K562 (cell line): ENCODE measurements at regions not wholly inside any gene's neighbourhood (a gene's known extent, or its start where the extent isn't known, plus 50 kb on each side); places are given as distances from the start of the nearest gene placed in this dataset.

Experiments
- ATAC-seq: fragments of 200-7000 bp; cut with Tn5 transposase; 3 replicates; pipeline ENCODE4 v1.9.1; 2020; ENCODE audit warnings: moderate library complexity
- BruUV-seq: library from RNA; stranded (reverse); fragments of 400-500 nt; replicated peaks from 2 replicates; lab custom pipeline; 2021; lab: Mats Ljungman, UMichigan
- CTCF ChIA-PET: fragments of 300-600 bp; formaldehyde crosslinking; extraction: SDS; loops from one replicate; lab custom pipeline; 2021; ENCODE audit warnings: low intra/inter-chr PET ratio; lab: Yijun Ruan, JAX
- POLR2A ChIA-PET: fragments of 300-600, 350-650 bp; sonication (Branson Sonifier 250); formaldehyde crosslinking; extraction: SDS; loops from one replicate; lab custom pipeline; 2021; ENCODE audit warnings: antibody characterized with exemption, inconsistent platforms; lab: Yijun Ruan, JAX
- DNase-seq, 4 experiments: peaks; one replicate each; pipeline versions ENCODE4 v3.0.0 to v3.0.0-alpha.2; 2011 to 2018; ENCODE audit warnings: low spot score in 3 of 4, mixed read lengths in 3 of 4; ENCODE audit errors: extremely low read depth in 1 of 4
- FAIRE-seq: peaks from 2 replicates; lab custom pipeline; 2011; peaks lifted over from hg19 to GRCh38; lab: Jason Lieb, UNC
- H2AFZ ChIP-seq: 2 replicates; pipeline ENCODE4 v1.6.0; 2011; ENCODE audit warnings: low read depth, low read length, control low read depth, inconsistent platforms
- H3K27ac ChIP-seq: fragments of 200-600 bp; 3 replicates; pipeline ENCODE4 v1.8.0; 2011; ENCODE audit warnings: low read depth, mild to moderate bottlenecking, control low read depth, inconsistent platforms, low read length, moderate library complexity, mixed read lengths; ENCODE audit errors: extremely low read depth
- H3K27me3 ChIP-seq, 2 experiments: fragments of 300-600 bp in 1 of 2; 2 replicates in 1 of 2; 3 replicates in 1 of 2; pipeline versions ENCODE4 v1.6.0 to v1.8.0; 2011; ENCODE audit warnings: inconsistent platforms in 2 of 2, low read length in 2 of 2, mild to moderate bottlenecking in 1 of 2, mixed read lengths in 1 of 2, moderate library complexity in 1 of 2; ENCODE audit not compliant: control insufficient read depth in 2 of 2, insufficient read depth in 2 of 2
- H3K36me3 ChIP-seq: fragments of 300-600 bp; 3 replicates; pipeline ENCODE4 v1.8.0; 2011; ENCODE audit warnings: mild to moderate bottlenecking, low read length, inconsistent platforms; ENCODE audit not compliant: control insufficient read depth, insufficient read depth
- H3K4me1 ChIP-seq, 2 experiments: fragments of 200-600 bp in 1 of 2; replicated peaks in 1 of 2; 2 replicates in 1 of 2; 3 replicates in 1 of 2; pipeline versions ENCODE4 v1.5.1 to v1.8.0; 2011; ENCODE audit warnings: inconsistent platforms in 2 of 2, low read length in 2 of 2, mild to moderate bottlenecking in 1 of 2, mixed read lengths in 1 of 2, moderate library complexity in 1 of 2; ENCODE audit not compliant: control insufficient read depth in 2 of 2, insufficient read depth in 2 of 2
- H3K4me2 ChIP-seq: 2 replicates; pipeline ENCODE4 v1.6.1; 2011; ENCODE audit warnings: low read length, control low read depth, inconsistent platforms, mixed read lengths; ENCODE audit not compliant: insufficient read depth
- H3K4me3 ChIP-seq: fragments of 200-600 bp; sonication (generic), shearing (Covaris generic); 2 replicates; pipeline ENCODE4 v1.5.1; 2016; ENCODE audit warnings: control low read depth, inconsistent platforms
- H3K79me2 ChIP-seq: fragments of 200-600 bp; 3 replicates; pipeline ENCODE4 v1.8.0; 2011; ENCODE audit warnings: low read length, inconsistent platforms; ENCODE audit not compliant: control insufficient read depth, insufficient read depth
- H3K9ac ChIP-seq, 2 experiments: 2 replicates each; pipeline versions ENCODE4 v1.6.0 to v1.6.1; 2011; ENCODE audit warnings: low read depth in 2 of 2, low read length in 2 of 2, control low read depth in 1 of 2, inconsistent platforms in 1 of 2, mild to moderate bottlenecking in 1 of 2, mixed read lengths in 1 of 2; ENCODE audit not compliant: insufficient read depth in 1 of 2
- H3K9me1 ChIP-seq: one replicate; pipeline ENCODE4 v1.6.0; 2011; ENCODE audit warnings: inconsistent platforms, mild to moderate bottlenecking, low read length, moderate library complexity; ENCODE audit not compliant: control insufficient read depth, insufficient read depth
- H3K9me3 ChIP-seq: replicated peaks from 2 replicates; pipeline ENCODE4 v1.5.1; 2011; ENCODE audit warnings: low read depth, low read length, inconsistent platforms; ENCODE audit not compliant: control insufficient read depth, insufficient read depth
- H4K20me1 ChIP-seq: replicated peaks from 2 replicates; pipeline ENCODE4 v1.6.1; 2011; ENCODE audit warnings: low read length, inconsistent platforms, mixed read lengths; ENCODE audit not compliant: control insufficient read depth, insufficient read depth
- AFF1 ChIP-seq, 2 experiments: fragments of 450-650 bp; IDR thresholded peaks; 2 replicates each; pipeline ENCODE4 v1.6.1; 2018; ENCODE audit warnings: mild to moderate bottlenecking in 2 of 2, low read depth in 1 of 2; ENCODE audit not compliant: partially characterized antibody in 2 of 2
- ARID1B ChIP-seq: fragments of 450-650 bp; IDR thresholded peaks from 2 replicates; pipeline ENCODE4 v1.6.1; 2016; ENCODE audit warnings: antibody characterized with exemption, mild to moderate bottlenecking, inconsistent platforms
- ATF1 ChIP-seq, 2 experiments: fragments of 450-650 bp in 1 of 2; IDR thresholded peaks; 2 replicates each; pipeline ENCODE4 v1.6.1; 2016; ENCODE audit warnings: missing compliant biosample characterization in 1 of 2, missing genetic modification characterization in 1 of 2
- BRF1 ChIP-seq: IDR thresholded peaks from 3 replicates; pipeline ENCODE4 v1.6.1; 2011; ENCODE audit warnings: borderline replicate concordance, mild to moderate bottlenecking; ENCODE audit not compliant: insufficient read length; ENCODE audit errors: extremely low read depth
- CEBPB ChIP-seq: fragments of 450-650 bp; IDR thresholded peaks from 2 replicates; pipeline ENCODE4 v1.6.1; 2016; ENCODE audit warnings: missing genetic modification characterization, missing compliant biosample characterization
- HES1 ChIP-seq: fragments of 450-650 bp; IDR thresholded peaks from 2 replicates; pipeline ENCODE4 v1.6.1; 2016; ENCODE audit warnings: low read depth, mild to moderate bottlenecking, moderate library complexity
- L3MBTL2 ChIP-seq: fragments of 450-650 bp; IDR thresholded peaks from 2 replicates; pipeline ENCODE4 v1.6.1; 2016; ENCODE audit warnings: mild to moderate bottlenecking, moderate library complexity
- MLX ChIP-seq, 2 experiments: fragments of 450-650 bp in 1 of 2; sonication (generic) in 1 of 2; formaldehyde crosslinking; conservative IDR thresholded peaks; 2 replicates each; pipeline versions ENCODE4 v1.4.0 to v1.8.1; 2020 to 2022; ENCODE audit warnings: mild to moderate bottlenecking in 1 of 2, missing genetic modification reagents in 1 of 2
- SMARCA4 ChIP-seq: fragments of 450-650 bp; IDR thresholded peaks from 2 replicates; pipeline ENCODE4 v1.6.1; 2016
- TRIM24 ChIP-seq, 2 experiments: fragments of 450-650 bp; IDR thresholded peaks; 2 replicates each; pipeline ENCODE4 v1.6.1; 2016
- ZEB2 ChIP-seq: fragments of 450-650 bp; IDR thresholded peaks from 2 replicates; pipeline ENCODE4 v1.6.1; 2016
- ZNF217 ChIP-seq: sonication (generic); formaldehyde crosslinking; IDR thresholded peaks from 2 replicates; pipeline ENCODE4 v1.8.0; 2022; ENCODE audit warnings: mild to moderate bottlenecking, missing genetic modification reagents
- ZNF444 ChIP-seq: fragments of 250-450 bp; sonication (Bioruptor Pico); IDR thresholded peaks from 2 replicates; pipeline ENCODE4 v1.4.0; 2020; ENCODE audit warnings: mild to moderate bottlenecking, moderate library complexity
- ZNF584 ChIP-seq: fragments of 200-800 bp; sonication (Bioruptor generic); IDR thresholded peaks from 2 replicates; pipeline ENCODE4 v1.6.1; 2016; ENCODE audit warnings: low read depth, mild to moderate bottlenecking, missing genetic modification characterization, missing compliant biosample characterization
- WGBS: fragments of 100-300 bp; shearing (Covaris generic); methylation state at CpG from one replicate; pipeline ENCODE4 v1.1.6; 2016; ENCODE audit warnings: low coverage, mixed read lengths; ENCODE audit not compliant: insufficient coverage; ENCODE audit errors: missing lambda C conversion rate; 5-methylcytosine and 5-hydroxymethylcytosine counted together
- in situ Hi-C: fragments of 300-500 bp; cut with MboI; formaldehyde crosslinking; loops from 4 replicates; pipeline ENCODE4 v1.15.0; 2018; ENCODE audit warnings: inconsistent platforms, mixed read lengths
- intact Hi-C: fragments of 100-400 bp; cut with micrococcal nuclease; formaldehyde crosslinking; loops from 2 replicates; pipeline ENCODE4 v1.14.2; 2022

DNA sequence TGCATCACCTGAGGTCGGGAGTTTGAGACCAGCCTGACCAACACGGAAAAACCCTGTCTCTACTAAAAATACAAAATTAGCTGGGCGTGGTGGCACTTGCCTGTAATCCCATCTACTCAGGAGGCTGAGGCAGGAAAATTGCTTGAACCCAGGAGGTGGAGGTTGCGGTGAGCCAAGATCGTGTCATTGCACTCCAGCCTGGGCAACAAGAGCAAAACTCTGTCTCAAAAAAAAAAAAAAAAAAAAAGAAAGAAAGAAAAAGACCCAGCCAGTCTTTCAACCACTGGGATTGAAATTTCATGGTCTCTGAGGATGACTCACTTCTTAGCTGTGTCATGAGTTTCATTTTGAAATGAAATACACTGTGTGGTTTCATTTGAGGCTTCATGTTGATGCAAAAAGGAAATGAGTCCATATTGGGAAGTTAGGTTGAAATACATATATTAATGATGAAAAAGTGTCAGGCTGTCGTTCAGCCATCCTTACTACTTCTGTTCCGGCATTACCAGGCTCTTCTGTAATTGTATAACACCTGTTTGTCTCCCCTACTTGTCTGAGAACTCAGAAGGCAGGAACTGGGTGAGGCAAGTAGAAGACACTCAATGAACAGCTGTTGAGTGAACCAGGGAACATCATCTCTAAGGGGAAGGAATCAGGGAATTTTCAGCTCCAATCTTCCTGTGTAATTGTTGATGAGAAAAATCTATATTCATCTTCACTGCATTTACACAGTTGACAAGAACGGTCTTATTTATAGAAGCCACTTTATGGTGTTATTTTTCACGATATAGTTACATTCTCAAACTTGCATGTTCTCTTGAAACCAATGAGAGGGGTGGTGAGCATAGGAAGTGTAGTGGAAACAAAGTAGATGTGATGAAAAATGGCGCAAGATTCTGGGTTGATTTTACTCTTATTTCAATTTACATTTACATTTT is 87.4 kb downstream of the NFKBIZ start (continued):
- TF ChIP-seq L3MBTL2 (peak; percentile 68), MLX (CRISPR knock-in tag; conservative IDR thresholded peaks at IDR 0.05) (no peak), SMARCA4 (peak; percentile 31; the same call in 1 of the 2 replicates), ZNF584 (CRISPR knock-in tag) (peak; percentile 82; the same call in 1 of the 2 replicates), ZNF217 (CRISPR knock-in tag) (no peak), TRIM24 (IDR thresholded peaks at IDR 0.05) (peak in 1 of 2 experiments; percentile 64; a peak in 2 of 4 replicates)
- TF ChIP-seq, all 486 proteins: peak for 23

DNA sequence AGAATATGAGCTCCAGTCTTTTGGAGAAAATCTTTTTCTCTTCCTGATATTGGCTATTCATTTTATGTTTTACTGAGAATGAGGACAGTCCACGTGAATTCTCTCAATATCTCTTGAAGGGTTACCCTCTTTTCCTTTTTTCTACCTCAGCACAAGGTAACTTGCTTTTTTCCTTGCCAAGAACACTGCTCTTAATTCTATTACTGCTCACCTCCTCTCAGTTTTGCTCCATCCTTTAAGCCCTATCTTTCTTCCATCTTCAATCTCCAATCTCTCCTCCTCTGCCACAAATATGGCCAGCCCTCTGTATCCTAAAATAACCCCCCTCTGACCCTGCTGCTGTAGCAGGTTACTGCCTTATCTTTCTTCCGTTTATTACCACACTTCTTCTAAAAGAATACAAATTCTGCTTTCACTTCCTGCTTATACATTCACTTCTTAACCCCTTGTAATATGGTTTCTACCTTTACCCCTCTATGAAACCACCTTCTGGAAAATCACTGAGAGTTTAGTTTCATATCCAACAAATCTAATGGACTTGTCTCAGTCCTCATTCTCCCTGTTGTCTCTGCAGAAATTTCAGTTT is 89.0 kb downstream of the NFKBIZ start:
- Histone ChIP-seq H4K20me1 (no peaks in the 10 kb centered on the region), H3K9me3 (no peaks in the 10 kb centered on the region), H3K36me3 (no peaks in the 10 kb centered on the region), H3K4me1 (peaks cover 0 to 30% of the 10 kb centered on the region in 2 experiments; a peak in 4 of 5 replicates), H3K27me3 (no peaks in the 10 kb centered on the region), H2AFZ (peak overlapping the region; percentile 60), H3K9me1 (no peaks in the 10 kb centered on the region), H3K4me2 (peak overlapping the region; percentile 15; the same call in 1 of the 2 replicates), H3K9ac (no peak overlapping the region), H3K79me2 (no peaks in the 10 kb centered on the region), H3K27ac (peak overlapping the region; percentile 40; the same call in 1 of the 3 replicates), H3K4me3 (no peak overlapping the region)
- BruUV-seq, result no TSS peak
- CTCF ChIA-PET, result no interaction called here
- ATAC-seq, result peak; percentile 49
- WGBS, result 7% methylated on average over 2 of the region's 2 CpGs
- DNase-seq, result peak in 2 of 4 experiments; percentile 20 to 31
- POLR2A ChIA-PET, result interaction anchor here (0.6 to 1.7 kb wide), 3 partner anchors 13 to 481 kb away, joined by 3 to 4 read pairs (median 3); no protein-coding TSS in a partner anchor
- intact Hi-C loops, result no loop called here
- in situ Hi-C loops, result no loop called here
- no peak for FAIRE-seq
- TF ChIP-seq BRF1, result no peak
- TF ChIP-seq ZEB2, result peak; percentile 59; the same call in 1 of the 2 replicates
- TF ChIP-seq ATF1 (CRISPR knock-in tag; IDR thresholded peaks at IDR 0.05), result no peak
- no peak for TF ChIP-seq ATF1 (tag; IDR thresholded peaks at IDR 0.05)
- TF ChIP-seq AFF1 (IDR thresholded peaks at IDR 0.05; ENCODE audit: low read depth in 1 of 2, partially characterized antibody in 2 of 2), result peak in 1 of 2 experiments; percentile 56
- TF ChIP-seq ARID1B, result peak; percentile 73
- TF ChIP-seq HES1, result 0 out of 2 replicates have a peak, but pooled peaks have one; percentile 11
- peak; percentile 26; the same call in 1 of the 2 replicates for TF ChIP-seq CEBPB (tag)
- TF ChIP-seq ZNF444 (CRISPR knock-in tag), result no peak
